ENCODE measurements at regions not wholly inside any gene's neighbourhood (a gene's known extent, or its start where the extent isn't known, plus 50 kb on each side); places are given as distances from the start of the nearest gene placed in this dataset.

DNA sequence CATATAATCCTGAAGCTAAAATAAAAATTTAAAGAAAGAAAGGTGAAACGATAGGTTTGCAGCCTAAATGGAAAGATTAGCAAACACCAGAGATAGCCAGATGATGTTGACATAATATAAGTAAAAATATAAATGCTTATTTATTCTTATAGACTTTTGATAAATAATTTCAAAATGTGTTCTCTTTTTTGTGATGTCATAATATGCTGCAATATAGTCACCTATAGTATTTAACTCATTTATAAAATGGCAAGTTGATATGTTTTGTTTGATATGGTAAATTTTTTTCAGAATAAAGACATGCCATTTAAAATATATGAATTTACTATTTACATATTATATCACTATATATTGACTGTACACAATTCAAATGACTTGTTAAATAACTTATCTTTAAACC is 813.4 kb downstream of the LRFN5 start:
- TF ChIP-seq, protein P1, sequence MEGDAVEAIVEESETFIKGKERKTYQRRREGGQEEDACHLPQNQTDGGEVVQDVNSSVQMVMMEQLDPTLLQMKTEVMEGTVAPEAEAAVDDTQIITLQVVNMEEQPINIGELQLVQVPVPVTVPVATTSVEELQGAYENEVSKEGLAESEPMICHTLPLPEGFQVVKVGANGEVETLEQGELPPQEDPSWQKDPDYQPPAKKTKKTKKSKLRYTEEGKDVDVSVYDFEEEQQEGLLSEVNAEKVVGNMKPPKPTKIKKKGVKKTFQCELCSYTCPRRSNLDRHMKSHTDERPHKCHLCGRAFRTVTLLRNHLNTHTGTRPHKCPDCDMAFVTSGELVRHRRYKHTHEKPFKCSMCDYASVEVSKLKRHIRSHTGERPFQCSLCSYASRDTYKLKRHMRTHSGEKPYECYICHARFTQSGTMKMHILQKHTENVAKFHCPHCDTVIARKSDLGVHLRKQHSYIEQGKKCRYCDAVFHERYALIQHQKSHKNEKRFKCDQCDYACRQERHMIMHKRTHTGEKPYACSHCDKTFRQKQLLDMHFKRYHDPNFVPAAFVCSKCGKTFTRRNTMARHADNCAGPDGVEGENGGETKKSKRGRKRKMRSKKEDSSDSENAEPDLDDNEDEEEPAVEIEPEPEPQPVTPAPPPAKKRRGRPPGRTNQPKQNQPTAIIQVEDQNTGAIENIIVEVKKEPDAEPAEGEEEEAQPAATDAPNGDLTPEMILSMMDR (conservative IDR thresholded peaks at IDR 0.05; ENCODE audit: low read depth in 2 of 2), result no peak
- TF ChIP-seq, protein P2, sequence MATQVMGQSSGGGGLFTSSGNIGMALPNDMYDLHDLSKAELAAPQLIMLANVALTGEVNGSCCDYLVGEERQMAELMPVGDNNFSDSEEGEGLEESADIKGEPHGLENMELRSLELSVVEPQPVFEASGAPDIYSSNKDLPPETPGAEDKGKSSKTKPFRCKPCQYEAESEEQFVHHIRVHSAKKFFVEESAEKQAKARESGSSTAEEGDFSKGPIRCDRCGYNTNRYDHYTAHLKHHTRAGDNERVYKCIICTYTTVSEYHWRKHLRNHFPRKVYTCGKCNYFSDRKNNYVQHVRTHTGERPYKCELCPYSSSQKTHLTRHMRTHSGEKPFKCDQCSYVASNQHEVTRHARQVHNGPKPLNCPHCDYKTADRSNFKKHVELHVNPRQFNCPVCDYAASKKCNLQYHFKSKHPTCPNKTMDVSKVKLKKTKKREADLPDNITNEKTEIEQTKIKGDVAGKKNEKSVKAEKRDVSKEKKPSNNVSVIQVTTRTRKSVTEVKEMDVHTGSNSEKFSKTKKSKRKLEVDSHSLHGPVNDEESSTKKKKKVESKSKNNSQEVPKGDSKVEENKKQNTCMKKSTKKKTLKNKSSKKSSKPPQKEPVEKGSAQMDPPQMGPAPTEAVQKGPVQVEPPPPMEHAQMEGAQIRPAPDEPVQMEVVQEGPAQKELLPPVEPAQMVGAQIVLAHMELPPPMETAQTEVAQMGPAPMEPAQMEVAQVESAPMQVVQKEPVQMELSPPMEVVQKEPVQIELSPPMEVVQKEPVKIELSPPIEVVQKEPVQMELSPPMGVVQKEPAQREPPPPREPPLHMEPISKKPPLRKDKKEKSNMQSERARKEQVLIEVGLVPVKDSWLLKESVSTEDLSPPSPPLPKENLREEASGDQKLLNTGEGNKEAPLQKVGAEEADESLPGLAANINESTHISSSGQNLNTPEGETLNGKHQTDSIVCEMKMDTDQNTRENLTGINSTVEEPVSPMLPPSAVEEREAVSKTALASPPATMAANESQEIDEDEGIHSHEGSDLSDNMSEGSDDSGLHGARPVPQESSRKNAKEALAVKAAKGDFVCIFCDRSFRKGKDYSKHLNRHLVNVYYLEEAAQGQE (IDR thresholded peaks at IDR 0.05; ENCODE audit: unreplicated experiment), result no peak
- TF ChIP-seq EZH2 (IDR thresholded peaks at IDR 0.05; ENCODE audit: low read depth, unreplicated experiment) (no peak), EZH2phosphoT487 (IDR thresholded peaks at IDR 0.05; ENCODE audit: unreplicated experiment) (no peak), ZNF331 (CRISPR knock-in tag; IDR thresholded peaks at IDR 0.05; ENCODE audit: low read depth) (no peak), POLR2AphosphoS5 (IDR thresholded peaks at IDR 0.05; ENCODE audit: low read depth) (no peak), STAT1 (IDR thresholded peaks at IDR 0.05; ENCODE audit: unreplicated experiment) (no peak), JUNB (IDR thresholded peaks at IDR 0.05; ENCODE audit: unreplicated experiment) (no peak), CREB1 (CRISPR knock-in tag; IDR thresholded peaks at IDR 0.05; ENCODE audit: low read depth) (no peak), NANOG (IDR thresholded peaks at IDR 0.05; ENCODE audit: borderline replicate concordance) (no peak)

Measured in GM23338 (cell line).